Kidney capillary endothelial cell (primary cell): ENCODE measurements at regions not wholly inside any gene's neighbourhood (a gene's known extent, or its start where the extent isn't known, plus 50 kb on each side); places are given as distances from the start of the nearest gene placed in this dataset.
"Not testable (repeated sequence)": the region's sequence is repeated elsewhere in the genome, so short reads cannot be mapped to it uniquely, and the experiment has no call there.

Source experiments
- DNase-seq: peaks from one replicate; pipeline ENCODE4 v3.0.0-alpha.2; 2018; ENCODE audit warnings: low spot score

GRCh38 chr1:200281201-200281835 lies 128.5 kb downstream of the ZNF281 start:
- DNase-seq, result no peak

GRCh38 chr1:200279810-200280411 lies 129.9 kb downstream of the ZNF281 start:
- peak; percentile 38 for DNase-seq

GRCh38 chr1:200275816-200276453 lies 133.9 kb downstream of the ZNF281 start:
- DNase-seq, result no peak

- DNase-seq, result no peak
These were observed 134.4 kb downstream of the ZNF281 start for GRCh38 chr1:200275415-200275814.

GRCh38 chr1:200274116-200274515 lies 135.7 kb downstream of the ZNF281 start:
- DNase-seq, result no peak

- DNase-seq, result no peak
These were observed 137.3 kb downstream of the ZNF281 start for GRCh38 chr1:200272481-200273068.

- DNase-seq, result no peak
These were observed 140.6 kb downstream of the ZNF281 start for GRCh38 chr1:200269256-200269655.

- DNase-seq, result no peak
These were observed 141.9 kb downstream of the ZNF281 start for GRCh38 chr1:200267937-200268336.

- DNase-seq, result no peak
These were observed 142.4 kb downstream of the ZNF281 start for GRCh38 chr1:200267458-200267857.

GRCh38 chr1:200266871-200267270 lies 143.0 kb downstream of the ZNF281 start:
- DNase-seq, result no peak

GRCh38 chr1:200265881-200266280 lies 144.0 kb downstream of the ZNF281 start:
- DNase-seq, result no peak

- no peak for DNase-seq
These were observed 144.7 kb downstream of the ZNF281 start for GRCh38 chr1:200265104-200265503.

GRCh38 chr1:200263203-200263602 lies 146.6 kb downstream of the ZNF281 start:
- no peak for DNase-seq

- no peak for DNase-seq
These were observed 147.4 kb downstream of the ZNF281 start for GRCh38 chr1:200262326-200262965.

GRCh38 chr1:200260597-200261335 lies 149.1 kb downstream of the ZNF281 start:
- DNase-seq, result no peak

- DNase-seq, result no peak
These were observed 151.1 kb downstream of the ZNF281 start for GRCh38 chr1:200258447-200259375.

- DNase-seq, result no peak
These were observed 152.6 kb downstream of the ZNF281 start for GRCh38 chr1:200257235-200257634.

GRCh38 chr1:200254602-200255001 lies 155.2 kb downstream of the ZNF281 start:
- DNase-seq, result not testable (repeated sequence)

GRCh38 chr1:200253774-200254495 lies 155.9 kb downstream of the ZNF281 start:
- DNase-seq, result no peak

- no peak for DNase-seq
These were observed 157.3 kb downstream of the ZNF281 start for GRCh38 chr1:200252531-200252930.
